CD4-positive, alpha-beta T cell (primary cell): ENCODE measurements at regions not wholly inside any gene's neighbourhood (a gene's known extent, or its start where the extent isn't known, plus 50 kb on each side); places are given as distances from the start of the nearest gene placed in this dataset.

ENCODE experiments used
- ATAC-seq: fragments of 200-7000 bp; cut with Tn5 transposase; one replicate; pipeline ENCODE4 v1.10.0; 2022; ENCODE audit warnings: mild to moderate bottlenecking; ENCODE audit not compliant: poor library complexity
- CTCF ChIA-PET: fragments of 350-600 bp; sonication (Branson Sonifier 250); formaldehyde crosslinking; loops from one replicate; lab custom pipeline; 2021; ENCODE audit warnings: antibody characterized with exemption, inconsistent platforms; lab: Charles Lee
- POLR2A ChIA-PET: fragments of 350-600 bp; sonication (Branson Sonifier 250); formaldehyde crosslinking; loops from one replicate; lab custom pipeline; 2021; ENCODE audit warnings: antibody characterized with exemption, inconsistent platforms; lab: Charles Lee
- DNase-seq, 14 experiments: peaks; one replicate each; pipeline ENCODE4 v3.0.0-alpha.2; 2013 to 2020; ENCODE audit warnings: mixed read lengths in 2 of 14
- H3K27ac ChIP-seq, 2 donors: one replicate each; pipeline versions ENCODE4 v1.5.1 to v1.7.0; 2013; ENCODE audit warnings: low read length in 2 of 2, low read depth in 1 of 2, mild to moderate bottlenecking in 1 of 2
- H3K27me3 ChIP-seq, 2 experiments: 1 replicate in 1 of 2; 2 replicates in 1 of 2; pipeline versions ENCODE4 v1.6.1 to v1.7.0; 2013; ENCODE audit warnings: low read length in 2 of 2, control low read depth in 1 of 2, mild to moderate bottlenecking in 1 of 2, moderate library complexity in 1 of 2; ENCODE audit not compliant: insufficient read depth in 2 of 2, control insufficient read depth in 1 of 2
- H3K36me3 ChIP-seq: one replicate; pipeline ENCODE4 v1.6.1; 2013; ENCODE audit warnings: low read length, control low read depth; ENCODE audit not compliant: insufficient read depth
- H3K4me1 ChIP-seq: one replicate; pipeline ENCODE4 v1.6.1; 2013; ENCODE audit warnings: low read length, control low read depth; ENCODE audit not compliant: insufficient read depth
- H3K4me3 ChIP-seq: one replicate; pipeline ENCODE4 v1.5.1; 2013; ENCODE audit warnings: mild to moderate bottlenecking, low read length, moderate library complexity
- H3K9me3 ChIP-seq, 2 experiments: 1 replicate in 1 of 2; 2 replicates in 1 of 2; pipeline versions ENCODE4 v1.6.1 to v1.7.0; 2013; ENCODE audit warnings: low read length in 2 of 2, mild to moderate bottlenecking in 2 of 2, control low read depth in 1 of 2, moderate library complexity in 1 of 2; ENCODE audit not compliant: control insufficient read depth in 1 of 2, insufficient read depth in 1 of 2
- H3K27ac Mint-ChIP-seq: one replicate; pipeline ENCODE4 v1.8.0; 2020; ENCODE audit warnings: mixed read lengths
- H3K27me3 Mint-ChIP-seq: one replicate; pipeline ENCODE4 v1.8.0; 2021; ENCODE audit warnings: mixed read lengths
- H3K36me3 Mint-ChIP-seq: one replicate; pipeline ENCODE4 v1.8.0; 2021; ENCODE audit warnings: low read depth, mixed read lengths
- H3K4me1 Mint-ChIP-seq: one replicate; pipeline ENCODE4 v1.8.0; 2021; ENCODE audit warnings: low read depth, mixed read lengths
- H3K4me3 Mint-ChIP-seq: one replicate; pipeline ENCODE4 v1.8.0; 2020; ENCODE audit warnings: mild to moderate bottlenecking, mixed read lengths
- H3K9me3 Mint-ChIP-seq: one replicate; pipeline ENCODE4 v1.8.0; 2020; ENCODE audit warnings: mixed read lengths
- CTCF ChIP-seq: fragments of 200-600 bp; IDR thresholded peaks from one replicate; pipeline ENCODE4 v1.8.0; 2022; ENCODE audit warnings: antibody characterized with exemption, mild to moderate bottlenecking
- intact Hi-C, 2 experiments: fragments of 100-400 bp; cut with DNase I in 1 of 2; cut with micrococcal nuclease in 1 of 2; formaldehyde crosslinking; loops; one replicate each; pipeline versions ENCODE4 v1.15.1 to v1.9.0; 2023 to 2025; cut with DNase I, micrococcal nuclease

GRCh38 chr15:94555841-94556519, 324.6 kb downstream of the MCTP2 start:
- Histone ChIP-seq H3K4me3 (no peak overlapping the region), H3K4me1 (no peaks in the 10 kb centered on the region), H3K27me3 (peaks cover 0 to 4% of the 10 kb centered on the region in 2 experiments), H3K27ac (no peak overlapping the region), H3K9me3 (no peaks in the 10 kb centered on the region), H3K36me3 (no peaks in the 10 kb centered on the region)
- Mint-ChIP-seq H3K27me3 (peaks cover 26% of the 10 kb centered on the region), H3K4me1 (no peaks in the 10 kb centered on the region), H3K4me3 (no peak overlapping the region), H3K36me3 (no peaks in the 10 kb centered on the region), H3K9me3 (no peaks in the 10 kb centered on the region), H3K27ac (no peak overlapping the region)
- ChIA-PET CTCF (no interaction called here), POLR2A (no interaction called here)
- ATAC-seq: no peak
- intact Hi-C loops: no loop called here
- no peak for TF ChIP-seq CTCF
- no peak for DNase-seq

- H3K27ac Mint-ChIP-seq: no peak overlapping the region
- CTCF ChIA-PET: no interaction called here
- no peak overlapping the region for H3K4me3 Mint-ChIP-seq
- Histone ChIP-seq H3K27ac (no peak overlapping the region), H3K9me3 (no peaks in the 10 kb centered on the region), H3K4me3 (no peak overlapping the region), H3K36me3 (no peaks in the 10 kb centered on the region), H3K4me1 (no peaks in the 10 kb centered on the region), H3K27me3 (no peaks in the 10 kb centered on the region)
- H3K4me1 Mint-ChIP-seq: no peaks in the 10 kb centered on the region
- DNase-seq (no peak), ATAC-seq (no peak)
- no peaks in the 10 kb centered on the region for H3K36me3 Mint-ChIP-seq
- TF ChIP-seq CTCF: no peak
- POLR2A ChIA-PET: no interaction called here
- no peaks in the 10 kb centered on the region for H3K9me3 Mint-ChIP-seq
- H3K27me3 Mint-ChIP-seq: peaks cover 23% of the 10 kb centered on the region
- intact Hi-C loops: no loop called here
Observed at GRCh38 chr15:94561036-94561689, 329.8 kb downstream of the MCTP2 start.

- H3K27me3 Mint-ChIP-seq: peaks cover 31% of the 10 kb centered on the region
- H3K36me3 ChIP-seq: no peaks in the 10 kb centered on the region
- ChIA-PET CTCF (no interaction called here), POLR2A (no interaction called here)
- no peak overlapping the region for H3K4me3 ChIP-seq
- H3K9me3 Mint-ChIP-seq: no peaks in the 10 kb centered on the region
- DNase-seq (no peak), ATAC-seq (no peak)
- H3K9me3 ChIP-seq: no peaks in the 10 kb centered on the region
- no peak overlapping the region for H3K27ac ChIP-seq
- TF ChIP-seq CTCF: no peak
- intact Hi-C loops: no loop called here
- no peaks in the 10 kb centered on the region for H3K36me3 Mint-ChIP-seq
- no peak overlapping the region for H3K4me3 Mint-ChIP-seq
- H3K27me3 ChIP-seq: peaks cover 0 to 4% of the 10 kb centered on the region in 2 experiments
- no peak overlapping the region for H3K27ac Mint-ChIP-seq
- H3K4me1 ChIP-seq: no peaks in the 10 kb centered on the region
- H3K4me1 Mint-ChIP-seq: no peaks in the 10 kb centered on the region
Observed at GRCh38 chr15:94563456-94563855, 332.1 kb downstream of the MCTP2 start.
